Activated naive CD8-positive, alpha-beta T cell treated with anti-CD3 and anti-CD28 coated beads, Interleukin-2, amount 50 U/mL, for 24 hours (primary cell): ENCODE measurements at regions not wholly inside any gene's neighbourhood (a gene's known extent, or its start where the extent isn't known, plus 50 kb on each side); places are given as distances from the start of the nearest gene placed in this dataset.
"Not testable (repeated sequence)": the region's sequence is repeated elsewhere in the genome, so short reads cannot be mapped to it uniquely, and the experiment has no call there.

Experiments used
- ATAC-seq: fragments of 150-1000 bp; cut with Tn5 transposase; one replicate; pipeline ENCODE4 v1.10.0; 2021
- DNase-seq: peaks from one replicate; pipeline ENCODE4 v3.0.0; 2021
- H3K27ac Mint-ChIP-seq: one replicate; pipeline ENCODE4 v1.8.0; 2021; ENCODE audit warnings: mild to moderate bottlenecking, mixed read lengths
- H3K27me3 Mint-ChIP-seq: one replicate; pipeline ENCODE4 v1.8.0; 2021; ENCODE audit warnings: mixed read lengths
- H3K36me3 Mint-ChIP-seq: one replicate; pipeline ENCODE4 v1.8.0; 2021; ENCODE audit warnings: low read depth, mixed read lengths
- H3K4me1 Mint-ChIP-seq: one replicate; pipeline ENCODE4 v1.8.0; 2021; ENCODE audit warnings: mixed read lengths
- H3K4me3 Mint-ChIP-seq: one replicate; pipeline ENCODE4 v1.8.0; 2021; ENCODE audit warnings: mild to moderate bottlenecking, moderate library complexity, mixed read lengths
- H3K9me3 Mint-ChIP-seq: one replicate; pipeline ENCODE4 v1.8.0; 2021; ENCODE audit warnings: mixed read lengths

DNA sequence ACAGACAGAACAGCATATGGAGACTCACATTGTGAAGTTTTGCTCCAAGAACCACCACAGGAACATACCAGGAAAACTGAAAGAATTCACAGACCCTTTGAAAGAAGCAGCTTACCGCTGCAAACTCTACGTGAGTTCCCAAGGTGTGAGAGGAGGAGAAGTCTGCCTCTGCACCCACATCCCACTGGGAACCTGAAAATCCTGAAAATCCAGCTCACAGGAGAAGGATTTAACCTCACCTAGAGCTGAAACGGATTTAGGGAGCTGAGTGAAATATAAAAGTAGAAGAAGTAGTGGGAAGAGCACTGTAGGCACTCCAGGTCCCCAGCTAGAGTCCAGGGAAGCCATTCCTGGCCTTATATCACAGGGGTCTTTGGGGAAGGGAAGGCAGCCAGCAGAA, 80.0 kb downstream of the FHIP1A start:
- H3K4me1 Mint-ChIP-seq = no peaks in the 10 kb centered on the region
- peaks cover 12% of the 10 kb centered on the region for H3K27me3 Mint-ChIP-seq
- DNase-seq (no peak), ATAC-seq (no peak)
- no peak overlapping the region for H3K4me3 Mint-ChIP-seq
- peaks cover 15% of the 10 kb centered on the region for H3K9me3 Mint-ChIP-seq
- no peaks in the 10 kb centered on the region for H3K36me3 Mint-ChIP-seq
- H3K27ac Mint-ChIP-seq = no peak overlapping the region

DNA sequence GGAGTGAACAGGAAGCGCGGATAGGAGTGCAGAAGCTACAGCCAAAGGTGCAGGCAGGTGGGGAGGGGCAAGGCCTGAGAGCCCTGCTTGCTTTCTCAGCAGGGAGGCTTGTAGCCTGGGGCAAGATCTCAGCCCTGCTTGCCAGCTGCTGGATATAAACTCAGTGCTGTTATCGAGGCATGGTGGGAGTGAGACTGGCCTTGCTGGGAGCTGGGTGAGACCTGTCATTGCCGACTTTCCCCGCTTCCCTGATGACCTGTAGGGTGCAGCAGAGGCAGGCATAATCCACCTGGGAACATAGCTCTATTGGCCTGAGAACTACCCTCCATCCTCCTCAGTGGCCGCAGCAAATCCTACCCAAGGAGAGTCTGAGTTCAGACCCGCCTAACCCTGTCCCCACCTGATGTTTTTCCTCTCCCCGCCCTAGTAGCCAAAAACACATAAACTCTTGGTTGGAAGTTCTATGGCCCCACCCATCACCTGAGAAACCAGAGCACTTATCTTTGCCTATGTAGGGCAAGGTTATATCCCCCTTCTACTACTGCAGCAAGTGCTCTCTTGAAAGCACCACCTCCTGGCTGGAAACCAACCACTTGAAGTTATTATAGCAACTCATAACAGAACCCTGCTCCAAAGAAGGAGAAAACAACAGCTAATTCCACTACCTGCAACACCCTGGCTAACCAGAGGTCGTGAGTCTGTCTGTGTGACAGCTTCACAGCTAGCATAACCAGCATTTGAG, 80.7 kb downstream of the FHIP1A start:
- Mint-ChIP-seq H3K27me3 (peaks cover 6% of the 10 kb centered on the region), H3K4me3 (no peak overlapping the region), H3K9me3 (peaks cover 15% of the 10 kb centered on the region), H3K4me1 (no peaks in the 10 kb centered on the region), H3K36me3 (no peaks in the 10 kb centered on the region), H3K27ac (no peak overlapping the region)
- no peak for ATAC-seq
- DNase-seq = no peak

DNA sequence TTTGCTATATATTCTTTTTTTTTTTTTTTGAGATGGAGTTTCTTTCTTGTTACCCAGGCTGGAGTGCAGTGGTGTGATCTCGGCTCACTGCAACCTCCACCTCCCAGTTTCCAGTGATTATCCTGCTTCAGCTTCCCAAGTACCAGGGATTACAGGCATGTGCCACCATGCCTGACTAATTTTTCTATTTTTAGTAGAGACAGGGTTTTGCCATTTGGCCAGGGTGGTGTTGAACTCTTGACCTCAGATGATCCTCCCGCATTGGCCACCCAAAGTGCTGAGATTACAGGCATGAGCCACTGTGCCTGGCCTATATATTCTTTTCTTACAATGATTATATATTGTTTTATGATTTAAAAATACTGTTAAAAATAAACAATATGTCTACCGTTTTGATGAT, 86.6 kb downstream of the FHIP1A start:
- DNase-seq, ATAC-seq, H3K27me3 Mint-ChIP-seq, H3K27ac Mint-ChIP-seq, H3K36me3 Mint-ChIP-seq, H3K4me1 Mint-ChIP-seq, H3K4me3 Mint-ChIP-seq: not testable (repeated sequence)
- H3K9me3 Mint-ChIP-seq = peaks cover 25% of the 10 kb centered on the region

DNA sequence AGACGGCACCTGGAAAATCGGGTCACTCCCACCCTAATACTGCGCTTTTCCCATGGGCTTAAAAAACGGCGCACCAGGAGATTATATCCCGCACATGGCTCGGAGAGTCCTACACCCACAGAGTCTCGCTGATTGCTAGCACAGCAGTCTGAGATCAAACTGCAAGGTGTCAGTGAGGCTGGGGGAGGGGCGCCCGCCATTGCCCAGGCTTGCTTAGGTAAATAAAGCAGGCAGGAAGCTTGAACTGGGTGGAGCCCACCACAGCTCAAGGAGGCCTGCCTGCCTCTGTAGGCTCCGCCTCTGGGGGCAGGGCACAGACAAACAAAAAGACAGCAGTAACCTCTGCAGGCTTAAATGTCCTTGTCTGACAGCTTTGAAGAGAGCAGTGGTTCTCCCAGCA, 102.6 kb downstream of the FHIP1A start:
- not testable (repeated sequence) for H3K36me3 Mint-ChIP-seq, H3K4me3 Mint-ChIP-seq, DNase-seq, H3K9me3 Mint-ChIP-seq, H3K27me3 Mint-ChIP-seq, ATAC-seq, H3K27ac Mint-ChIP-seq, H3K4me1 Mint-ChIP-seq

DNA sequence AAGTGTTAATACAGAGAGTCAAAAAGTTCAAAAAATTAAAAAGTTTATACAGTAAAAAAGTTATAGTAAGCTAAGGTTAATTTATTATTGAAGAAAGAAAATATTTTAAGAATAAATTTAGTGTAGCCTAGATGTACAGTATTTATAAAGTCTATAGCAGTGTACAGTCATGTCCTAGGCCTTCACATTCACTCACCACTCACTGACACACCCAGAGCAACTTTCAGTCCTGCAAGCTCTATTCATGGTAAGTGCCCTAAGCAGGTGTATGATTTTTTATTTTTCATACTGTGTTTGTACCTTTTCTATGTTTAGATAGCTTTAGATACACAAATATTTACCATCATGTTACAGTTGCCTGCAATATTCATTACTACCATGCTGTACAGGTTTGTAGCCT, 108.9 kb downstream of the FHIP1A start:
- Mint-ChIP-seq H3K9me3 (no peaks in the 10 kb centered on the region), H3K27ac (no peak overlapping the region), H3K4me3 (no peak overlapping the region), H3K27me3 (no peaks in the 10 kb centered on the region), H3K36me3 (no peaks in the 10 kb centered on the region), H3K4me1 (no peaks in the 10 kb centered on the region)
- DNase-seq = no peak
- ATAC-seq = no peak

DNA sequence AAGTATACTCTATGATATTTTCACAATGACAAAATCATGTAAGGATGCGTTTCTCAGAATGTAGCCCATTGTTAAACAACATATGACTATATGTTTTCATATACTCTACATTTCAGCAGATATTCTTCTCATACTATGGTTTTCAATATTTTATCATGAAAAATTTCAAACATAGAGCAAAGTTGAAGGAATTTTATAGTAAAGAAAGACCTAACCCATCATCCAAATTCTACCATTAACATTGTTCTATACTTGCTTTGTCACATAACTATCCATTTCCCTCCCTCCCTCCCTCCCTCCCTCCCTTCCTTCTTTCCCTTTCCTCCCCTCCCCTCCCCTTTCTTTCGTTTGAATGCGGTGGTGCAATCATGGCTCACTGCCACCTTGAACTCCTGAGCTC, 109.4 kb downstream of the FHIP1A start:
- ATAC-seq (no peak), DNase-seq (no peak)
- no peak overlapping the region for H3K27ac Mint-ChIP-seq
- no peaks in the 10 kb centered on the region for H3K9me3 Mint-ChIP-seq
- no peaks in the 10 kb centered on the region for H3K4me1 Mint-ChIP-seq
- no peaks in the 10 kb centered on the region for H3K27me3 Mint-ChIP-seq
- H3K36me3 Mint-ChIP-seq = no peaks in the 10 kb centered on the region
- H3K4me3 Mint-ChIP-seq = no peak overlapping the region

DNA sequence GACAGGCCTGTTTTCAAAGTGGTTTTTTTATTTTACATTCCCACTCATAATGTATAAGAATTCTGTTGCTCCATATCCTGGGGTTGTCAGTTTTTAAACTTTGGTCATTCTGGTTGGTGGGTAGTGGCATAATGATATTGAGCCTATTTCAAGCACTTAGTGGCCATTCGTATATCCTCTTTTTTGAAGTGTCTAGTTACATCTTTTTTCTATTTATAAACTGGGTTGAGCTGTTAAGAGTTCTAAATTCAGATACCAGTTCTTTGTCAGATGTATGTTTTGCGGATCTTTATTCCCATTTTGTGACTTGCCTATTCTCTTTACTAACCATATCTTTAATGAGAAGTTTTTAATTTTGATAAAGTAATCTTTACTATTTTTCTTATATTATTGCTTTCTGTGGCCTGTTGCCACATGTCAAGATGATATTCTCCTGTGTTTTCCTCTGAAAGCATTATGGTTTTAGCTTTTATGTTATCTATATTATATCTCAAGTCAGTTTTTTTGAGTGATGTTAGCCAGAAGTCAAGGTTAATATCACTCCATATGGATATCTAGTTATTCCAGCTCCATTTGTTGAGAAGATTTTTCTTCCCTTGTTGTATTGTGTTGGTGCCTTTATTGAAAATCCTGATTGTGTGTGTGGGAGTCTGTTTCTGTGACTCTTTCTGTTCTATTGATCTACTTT, 110.9 kb downstream of the FHIP1A start:
- no peaks in the 10 kb centered on the region for H3K27me3 Mint-ChIP-seq
- no peak overlapping the region for H3K4me3 Mint-ChIP-seq
- no peak for ATAC-seq
- no peaks in the 10 kb centered on the region for H3K4me1 Mint-ChIP-seq
- DNase-seq = no peak
- H3K9me3 Mint-ChIP-seq = no peaks in the 10 kb centered on the region
- no peak overlapping the region for H3K27ac Mint-ChIP-seq
- H3K36me3 Mint-ChIP-seq = no peaks in the 10 kb centered on the region

DNA sequence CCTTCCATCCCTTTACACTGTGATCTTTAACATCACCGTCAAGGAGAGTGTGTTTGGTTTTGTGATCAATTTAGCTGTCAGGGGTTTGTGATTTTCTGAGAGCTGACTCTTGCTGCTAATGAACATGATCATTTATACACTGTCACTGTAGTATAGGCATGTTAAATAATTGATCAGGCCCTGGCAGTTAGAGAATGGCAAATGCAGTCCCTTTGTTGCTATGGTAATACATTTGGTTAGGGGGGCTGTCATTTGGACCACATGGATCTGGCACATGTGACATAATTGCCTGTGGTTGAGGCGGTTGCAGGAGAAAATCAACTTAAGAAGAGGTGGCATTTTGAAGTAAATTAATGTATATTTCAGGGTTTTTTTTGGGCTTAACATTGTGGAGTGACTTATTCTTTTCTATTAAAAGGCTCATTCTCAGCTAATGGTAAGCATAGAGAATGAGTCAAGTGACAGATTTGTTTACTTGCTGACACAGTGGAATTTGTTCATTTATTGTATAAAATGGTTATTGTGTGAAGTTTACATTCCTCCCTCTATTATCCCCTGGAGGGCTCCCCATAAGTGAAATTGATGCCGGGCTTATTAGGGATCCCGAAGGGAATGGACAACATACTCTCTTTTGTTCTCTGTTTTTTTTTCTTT, 114.0 kb downstream of the FHIP1A start:
- Mint-ChIP-seq H3K36me3 (no peaks in the 10 kb centered on the region), H3K27ac (no peak overlapping the region), H3K9me3 (no peaks in the 10 kb centered on the region), H3K4me3 (no peak overlapping the region), H3K4me1 (no peaks in the 10 kb centered on the region), H3K27me3 (no peaks in the 10 kb centered on the region)
- DNase-seq (no peak), ATAC-seq (no peak)

DNA sequence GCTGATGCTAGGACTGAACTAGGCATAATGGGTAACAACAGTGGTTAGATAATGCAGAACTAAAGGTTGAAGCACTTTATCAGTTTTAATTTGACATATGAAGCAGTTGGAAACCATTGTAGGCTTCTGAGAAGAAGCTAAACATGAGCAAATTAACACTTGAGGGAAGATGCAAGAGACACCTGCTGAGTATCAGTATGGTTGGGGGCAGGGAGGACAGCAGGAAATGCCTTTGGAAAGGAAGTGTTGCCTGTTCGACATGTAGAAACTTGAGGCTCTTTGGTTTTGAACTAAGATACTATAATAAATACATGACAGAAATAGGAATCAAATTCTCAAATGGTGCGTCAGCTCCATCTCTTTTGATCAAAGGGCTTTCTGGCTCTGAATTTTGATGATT, 115.6 kb downstream of the FHIP1A start:
- H3K4me3 Mint-ChIP-seq = no peak overlapping the region
- ATAC-seq (no peak), DNase-seq (no peak)
- H3K27me3 Mint-ChIP-seq = no peaks in the 10 kb centered on the region
- no peaks in the 10 kb centered on the region for H3K36me3 Mint-ChIP-seq
- no peaks in the 10 kb centered on the region for H3K9me3 Mint-ChIP-seq
- no peak overlapping the region for H3K27ac Mint-ChIP-seq
- H3K4me1 Mint-ChIP-seq = no peaks in the 10 kb centered on the region

DNA sequence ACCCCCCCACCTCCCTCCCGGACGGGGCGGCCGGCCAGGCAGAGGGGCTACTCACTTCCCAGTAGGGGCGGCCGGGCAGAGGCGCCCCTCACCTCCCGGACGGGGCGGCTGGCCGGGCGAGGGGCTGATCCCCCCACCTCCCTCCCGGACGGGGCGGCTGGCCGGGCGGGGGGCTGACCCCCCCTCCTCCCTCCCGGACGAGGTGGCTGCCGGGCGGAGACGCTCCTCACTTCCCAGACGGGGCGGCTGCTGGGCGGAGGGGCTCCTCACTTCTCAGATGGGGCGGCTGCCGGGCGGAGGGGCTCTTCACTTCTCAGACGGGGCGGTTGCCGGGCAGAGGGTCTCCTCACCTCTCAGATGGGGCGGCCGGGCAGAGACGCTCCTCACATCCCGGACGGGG, 117.5 kb downstream of the FHIP1A start:
- not testable (repeated sequence) for H3K4me3 Mint-ChIP-seq, ATAC-seq, H3K36me3 Mint-ChIP-seq, H3K9me3 Mint-ChIP-seq, H3K4me1 Mint-ChIP-seq, H3K27me3 Mint-ChIP-seq, H3K27ac Mint-ChIP-seq, DNase-seq

DNA sequence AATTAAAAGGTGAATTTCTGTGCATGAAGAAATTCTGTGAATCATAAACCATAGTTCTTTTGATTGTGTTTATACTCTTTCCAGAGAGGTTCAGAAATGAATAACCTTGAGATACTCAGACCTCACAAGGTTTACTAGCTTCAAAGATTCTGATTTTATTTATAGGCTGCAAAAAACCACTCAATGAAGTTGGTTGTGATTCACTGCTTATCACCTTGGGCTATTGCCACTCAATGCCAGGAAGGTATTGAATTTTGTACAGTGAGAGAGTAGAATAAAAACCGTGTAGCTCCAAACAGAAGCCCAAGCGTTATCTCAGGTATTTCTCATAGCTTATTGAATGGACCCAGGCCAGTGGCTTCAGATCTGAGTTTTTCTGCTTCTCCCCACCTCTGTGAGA, 118.7 kb downstream of the FHIP1A start:
- H3K36me3 Mint-ChIP-seq = no peaks in the 10 kb centered on the region
- no peak overlapping the region for H3K4me3 Mint-ChIP-seq
- H3K4me1 Mint-ChIP-seq = no peaks in the 10 kb centered on the region
- ATAC-seq (no peak), DNase-seq (no peak)
- peaks cover 2% of the 10 kb centered on the region for H3K27me3 Mint-ChIP-seq
- no peak overlapping the region for H3K27ac Mint-ChIP-seq
- no peaks in the 10 kb centered on the region for H3K9me3 Mint-ChIP-seq

DNA sequence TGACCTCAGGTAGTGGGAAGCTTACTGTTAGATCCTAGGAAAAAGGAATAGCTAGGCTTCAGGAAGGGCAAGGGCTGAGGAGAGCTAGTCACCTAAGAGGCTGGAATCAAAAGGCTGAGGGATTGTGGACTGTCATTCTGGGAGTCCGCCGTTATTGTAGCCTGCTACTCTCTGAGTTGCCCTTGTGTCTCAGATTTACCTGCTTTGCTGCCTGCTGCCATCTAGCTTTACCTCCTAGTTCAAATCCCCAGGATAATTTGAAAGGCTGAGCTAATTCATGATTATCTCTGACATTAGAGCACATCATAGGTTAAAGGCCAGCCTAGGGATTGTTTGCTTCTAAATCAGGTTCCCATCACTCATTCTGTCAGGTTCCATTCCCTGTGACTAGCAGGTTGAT, 120.2 kb downstream of the FHIP1A start:
- H3K27ac Mint-ChIP-seq = no peak overlapping the region
- no peaks in the 10 kb centered on the region for H3K36me3 Mint-ChIP-seq
- no peaks in the 10 kb centered on the region for H3K4me1 Mint-ChIP-seq
- no peaks in the 10 kb centered on the region for H3K9me3 Mint-ChIP-seq
- ATAC-seq (no peak), DNase-seq (no peak)
- no peak overlapping the region for H3K4me3 Mint-ChIP-seq
- peaks cover 2% of the 10 kb centered on the region for H3K27me3 Mint-ChIP-seq

DNA sequence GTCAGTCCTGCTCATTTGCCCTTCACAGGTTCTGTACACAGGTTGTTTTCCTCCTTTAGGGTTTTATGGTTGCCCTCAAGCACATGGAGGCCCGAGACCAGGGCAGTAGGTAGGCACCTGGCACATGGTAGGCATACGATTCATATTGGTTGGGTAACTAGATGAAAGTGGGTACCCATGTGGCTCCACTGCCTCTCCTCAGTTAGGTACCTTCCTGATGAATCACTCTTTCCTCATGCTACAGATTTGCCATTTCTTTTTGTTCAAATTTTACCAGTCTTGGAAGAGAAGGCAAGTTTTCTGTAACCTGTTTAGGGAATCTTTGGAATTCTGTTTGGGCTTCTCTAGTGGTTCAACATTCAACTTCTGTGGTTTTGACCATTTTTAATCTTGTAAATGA, 121.3 kb downstream of the FHIP1A start:
- Mint-ChIP-seq H3K36me3 (no peaks in the 10 kb centered on the region), H3K4me3 (no peak overlapping the region), H3K27me3 (peaks cover 4% of the 10 kb centered on the region), H3K4me1 (no peaks in the 10 kb centered on the region), H3K27ac (no peak overlapping the region), H3K9me3 (no peaks in the 10 kb centered on the region)
- DNase-seq (no peak), ATAC-seq (peak; percentile 24)

DNA sequence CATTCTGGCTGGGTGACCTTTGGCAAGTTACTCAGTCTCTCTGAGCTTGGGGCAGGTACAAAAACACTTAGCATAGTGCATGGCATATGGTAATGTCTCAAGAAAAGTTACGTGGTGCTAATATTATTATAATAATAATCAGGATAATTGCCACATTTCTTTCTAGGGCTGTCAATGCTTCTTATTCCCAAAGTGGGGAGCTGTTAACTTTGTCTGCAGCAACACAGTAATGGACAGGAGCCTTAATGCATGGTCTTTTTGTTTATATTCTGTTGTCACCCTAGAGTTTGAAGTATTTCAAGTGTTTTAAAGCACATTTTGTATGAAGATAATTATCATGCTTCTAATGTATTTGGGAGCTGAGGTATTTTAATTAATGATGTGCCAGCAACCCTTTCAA, 121.8 kb downstream of the FHIP1A start:
- no peaks in the 10 kb centered on the region for H3K4me1 Mint-ChIP-seq
- H3K4me3 Mint-ChIP-seq = no peak overlapping the region
- no peak for DNase-seq
- no peaks in the 10 kb centered on the region for H3K36me3 Mint-ChIP-seq
- H3K27me3 Mint-ChIP-seq = peaks cover 4% of the 10 kb centered on the region
- no peaks in the 10 kb centered on the region for H3K9me3 Mint-ChIP-seq
- no peak for ATAC-seq
- no peak overlapping the region for H3K27ac Mint-ChIP-seq

DNA sequence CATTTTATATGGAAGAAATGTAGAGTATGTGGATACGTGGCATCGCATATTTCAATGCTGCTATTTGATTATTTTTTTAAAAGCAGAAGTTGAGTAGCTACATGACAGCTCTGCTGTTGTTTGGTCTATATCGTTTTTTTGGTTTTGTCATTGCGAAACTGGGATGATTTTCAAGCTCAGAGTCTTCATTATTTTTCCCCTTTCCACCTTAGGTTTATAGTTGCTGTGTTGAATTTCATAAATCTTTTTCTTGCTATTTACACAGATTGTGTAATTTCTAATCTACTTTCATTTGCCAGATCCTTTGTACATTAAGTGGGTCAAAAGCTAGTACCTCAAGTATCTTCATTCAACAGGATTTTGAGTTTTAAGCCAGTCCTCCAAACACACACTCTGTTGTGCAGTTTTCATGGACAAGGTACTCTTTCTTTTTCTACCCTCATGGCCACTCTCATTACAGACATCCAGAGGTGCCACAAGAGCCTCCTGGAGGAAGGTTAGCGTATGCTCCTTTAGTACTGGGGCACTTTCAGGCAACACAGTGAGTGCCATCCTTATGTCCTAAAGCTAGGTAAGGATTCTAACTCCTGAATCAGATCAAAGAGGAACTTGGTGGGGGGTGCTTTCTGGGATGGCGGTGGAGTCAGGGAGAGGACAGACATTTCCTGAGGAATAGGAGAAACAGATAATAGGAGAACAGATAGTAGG, 123.2 kb downstream of the FHIP1A start:
- no peaks in the 10 kb centered on the region for H3K36me3 Mint-ChIP-seq
- no peak overlapping the region for H3K27ac Mint-ChIP-seq
- no peaks in the 10 kb centered on the region for H3K9me3 Mint-ChIP-seq
- no peaks in the 10 kb centered on the region for H3K4me1 Mint-ChIP-seq
- DNase-seq (no peak), ATAC-seq (no peak)
- H3K27me3 Mint-ChIP-seq = peaks cover 4% of the 10 kb centered on the region
- H3K4me3 Mint-ChIP-seq = no peak overlapping the region
